ENCODE measurements at regions not wholly inside any gene's neighbourhood (a gene's known extent, or its start where the extent isn't known, plus 50 kb on each side); places are given as distances from the start of the nearest gene placed in this dataset.
"Not testable (repeated sequence)": the region's sequence is repeated elsewhere in the genome, so short reads cannot be mapped to it uniquely, and the experiment has no call there.

DNA sequence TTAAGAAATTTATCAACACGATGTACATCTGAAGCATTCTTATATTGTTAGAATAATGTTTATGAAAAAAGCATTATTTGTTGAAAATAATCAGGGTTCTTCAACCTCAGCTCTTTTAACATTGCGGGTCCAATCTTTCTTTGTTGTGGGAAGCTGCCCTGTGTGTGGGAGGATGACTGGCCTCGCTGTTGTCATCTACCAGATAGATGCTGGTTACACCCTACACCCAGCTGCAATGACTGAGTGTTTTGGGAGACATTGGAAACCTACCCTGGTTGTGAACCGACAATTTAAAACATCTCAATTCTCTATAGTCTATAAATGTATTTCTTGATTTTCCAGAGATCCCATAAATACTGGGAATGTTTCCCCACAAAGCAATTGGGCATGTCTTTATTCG lies 794.2 kb upstream of the CDH10 start:
- no peaks in the 10 kb centered on the region for H3K36me3 ChIP-seq
- intact Hi-C loops (cut with DNase I): no loop called here
- no peak overlapping the region for H3K27ac ChIP-seq
- DNase-seq (no peak), ATAC-seq (no peak)
- 73 to 77% methylated on average over 5 of the region's 5 CpGs for WGBS, 2 donors
- no peak overlapping the region for H3K4me3 ChIP-seq
- TF ChIP-seq, protein P1, sequence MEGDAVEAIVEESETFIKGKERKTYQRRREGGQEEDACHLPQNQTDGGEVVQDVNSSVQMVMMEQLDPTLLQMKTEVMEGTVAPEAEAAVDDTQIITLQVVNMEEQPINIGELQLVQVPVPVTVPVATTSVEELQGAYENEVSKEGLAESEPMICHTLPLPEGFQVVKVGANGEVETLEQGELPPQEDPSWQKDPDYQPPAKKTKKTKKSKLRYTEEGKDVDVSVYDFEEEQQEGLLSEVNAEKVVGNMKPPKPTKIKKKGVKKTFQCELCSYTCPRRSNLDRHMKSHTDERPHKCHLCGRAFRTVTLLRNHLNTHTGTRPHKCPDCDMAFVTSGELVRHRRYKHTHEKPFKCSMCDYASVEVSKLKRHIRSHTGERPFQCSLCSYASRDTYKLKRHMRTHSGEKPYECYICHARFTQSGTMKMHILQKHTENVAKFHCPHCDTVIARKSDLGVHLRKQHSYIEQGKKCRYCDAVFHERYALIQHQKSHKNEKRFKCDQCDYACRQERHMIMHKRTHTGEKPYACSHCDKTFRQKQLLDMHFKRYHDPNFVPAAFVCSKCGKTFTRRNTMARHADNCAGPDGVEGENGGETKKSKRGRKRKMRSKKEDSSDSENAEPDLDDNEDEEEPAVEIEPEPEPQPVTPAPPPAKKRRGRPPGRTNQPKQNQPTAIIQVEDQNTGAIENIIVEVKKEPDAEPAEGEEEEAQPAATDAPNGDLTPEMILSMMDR (IDR thresholded peaks at IDR 0.05): no peak
- H3K4me1 ChIP-seq: no peaks in the 10 kb centered on the region
- H3K9me3 ChIP-seq: peaks cover 0 to 5% (median 0%) of the 10 kb centered on the region in 11 donors
- H3K27me3 ChIP-seq: no peaks in the 10 kb centered on the region

DNA sequence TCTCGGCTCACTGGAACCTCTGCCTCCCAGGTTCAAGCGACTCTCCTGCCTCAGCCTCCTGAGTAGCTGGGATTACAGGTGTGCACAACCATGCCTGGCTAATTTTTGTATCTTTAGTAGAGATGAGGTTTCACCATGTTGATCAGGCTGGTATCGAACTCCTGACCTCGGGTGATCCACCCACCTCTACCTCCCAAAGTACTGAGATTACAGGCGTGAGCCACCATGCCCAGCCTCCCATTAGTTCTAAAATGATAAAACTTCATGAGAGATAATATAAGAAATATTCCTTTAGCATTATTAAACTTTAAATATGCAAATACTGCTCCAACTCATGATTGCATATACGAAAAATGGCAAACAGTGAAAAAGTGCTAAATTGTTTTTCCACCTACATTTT lies 793.6 kb upstream of the CDH10 start:
- H3K36me3 ChIP-seq; H3K27me3 ChIP-seq; ATAC-seq; H3K9me3 ChIP-seq; DNase-seq; intact Hi-C loops (cut with DNase I); H3K27ac ChIP-seq; H3K4me1 ChIP-seq; H3K4me3 ChIP-seq: not testable (repeated sequence)
- 89 to 93% methylated on average over 6 of the region's 6 CpGs for WGBS, 2 donors

DNA sequence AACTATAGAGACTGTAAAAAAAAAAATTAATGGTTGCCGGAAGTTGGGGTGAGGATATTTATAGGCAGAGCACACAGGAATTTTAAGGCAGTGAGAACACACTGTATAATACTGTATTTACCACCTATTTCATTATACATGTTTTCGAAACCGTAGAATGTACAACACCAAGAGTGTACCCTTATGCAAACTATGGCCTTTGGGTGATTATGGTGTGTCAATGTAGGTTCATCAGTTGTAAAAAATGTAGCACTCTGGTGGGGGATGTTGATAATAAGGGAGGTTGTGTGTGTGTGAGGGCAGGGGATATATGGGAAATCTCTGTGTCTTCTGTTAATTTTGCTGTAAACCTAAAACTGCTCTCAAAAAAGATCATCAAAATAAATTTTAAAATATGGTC lies 791.7 kb upstream of the CDH10 start:
- H3K27me3 ChIP-seq: no peaks in the 10 kb centered on the region
- TF ChIP-seq, protein P1 (IDR thresholded peaks at IDR 0.05): no peak
- WGBS, 2 donors: 87 to 88% methylated on average over 3 of the region's 3 CpGs
- no peak overlapping the region for H3K4me3 ChIP-seq
- H3K9me3 ChIP-seq: peaks cover 0 to 5% (median 0%) of the 10 kb centered on the region in 11 donors
- ATAC-seq: no peak
- no peak for DNase-seq
- intact Hi-C loops (cut with DNase I): no loop called here
- H3K27ac ChIP-seq: no peak overlapping the region
- H3K36me3 ChIP-seq: no peaks in the 10 kb centered on the region
- no peaks in the 10 kb centered on the region for H3K4me1 ChIP-seq

DNA sequence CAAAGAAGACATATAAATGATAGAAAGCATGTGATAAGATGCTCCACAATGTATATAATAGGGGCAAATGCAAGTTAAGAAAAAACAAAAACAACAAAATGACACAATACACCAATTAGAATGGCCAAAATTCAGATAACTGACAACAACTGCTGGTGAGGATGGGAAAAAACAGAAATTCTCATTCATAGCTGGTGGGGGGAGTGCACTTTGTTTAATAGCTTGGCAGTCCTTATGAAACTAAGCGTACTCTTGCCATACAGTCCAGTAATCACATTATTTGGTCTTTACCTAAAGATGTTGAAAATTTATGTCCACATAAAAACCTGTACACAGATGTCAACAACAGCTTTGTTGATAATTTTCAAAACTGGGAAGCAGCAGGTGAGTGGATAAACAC lies 791.1 kb upstream of the CDH10 start:
- no peaks in the 10 kb centered on the region for H3K4me1 ChIP-seq
- 87 to 88% methylated on average over 1 of the region's 1 CpG for WGBS, 2 donors
- H3K9me3 ChIP-seq: peaks cover 0 to 5% (median 0%) of the 10 kb centered on the region in 11 donors
- TF ChIP-seq, protein P1 (IDR thresholded peaks at IDR 0.05): no peak
- H3K4me3 ChIP-seq: no peak overlapping the region
- DNase-seq (no peak), ATAC-seq (no peak)
- intact Hi-C loops (cut with DNase I): no loop called here
- no peaks in the 10 kb centered on the region for H3K27me3 ChIP-seq
- no peaks in the 10 kb centered on the region for H3K36me3 ChIP-seq
- no peak overlapping the region for H3K27ac ChIP-seq

DNA sequence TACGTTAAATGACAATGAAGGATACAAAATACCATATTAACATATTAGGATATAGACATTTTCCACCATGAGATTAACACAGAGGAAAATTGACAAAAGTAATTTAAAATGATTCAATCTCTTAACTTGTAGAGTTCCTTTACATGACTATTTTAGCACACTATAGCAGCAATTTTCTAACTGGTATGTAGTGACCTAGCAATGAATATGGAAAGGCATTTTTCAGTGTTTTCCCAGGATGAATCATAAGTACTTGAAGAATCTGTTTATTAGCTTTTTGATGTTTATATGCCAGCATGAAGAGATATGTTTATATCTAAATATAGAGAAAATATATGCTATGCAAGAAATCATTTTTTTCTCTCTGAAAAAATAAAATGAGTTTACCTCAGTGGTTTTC lies 782.5 kb upstream of the CDH10 start:
- no peak overlapping the region for H3K27ac ChIP-seq
- no peaks in the 10 kb centered on the region for H3K27me3 ChIP-seq
- intact Hi-C loops (cut with DNase I): no loop called here
- no peaks in the 10 kb centered on the region for H3K36me3 ChIP-seq
- no peak overlapping the region for H3K4me3 ChIP-seq
- peaks cover 0 to 5% (median 0%) of the 10 kb centered on the region in 11 donors for H3K9me3 ChIP-seq
- H3K4me1 ChIP-seq: no peaks in the 10 kb centered on the region
- TF ChIP-seq, protein P1 (IDR thresholded peaks at IDR 0.05): no peak
- DNase-seq (no peak), ATAC-seq (no peak)
- 90 to 95% methylated on average over 1 of the region's 1 CpG for WGBS, 2 donors

Data from heart right ventricle (tissue), 16 donors.